Neutrophil (primary cell): ENCODE measurements at regions not wholly inside any gene's neighbourhood (a gene's known extent, or its start where the extent isn't known, plus 50 kb on each side); places are given as distances from the start of the nearest gene placed in this dataset.
A peak's percentile ranks its signal among the peaks of the same experiment; 100 is the strongest.
"Not testable (repeated sequence)": the region's sequence is repeated elsewhere in the genome, so short reads cannot be mapped to it uniquely, and the experiment has no call there.

ENCODE experiments used
- H3K27ac ChIP-seq: fragments of 200-600 bp; sonication (generic); 2 replicates; pipeline ENCODE4 v1.5.1; 2016; ENCODE audit warnings: mild to moderate bottlenecking, moderate library complexity
- H3K27me3 ChIP-seq: fragments of 200-600 bp; sonication (generic); 2 replicates; pipeline ENCODE4 v1.6.0; 2016; ENCODE audit warnings: mild to moderate bottlenecking
- H3K36me3 ChIP-seq: fragments of 200-600 bp; sonication (generic); 2 replicates; pipeline ENCODE4 v1.5.1; 2017
- H3K4me1 ChIP-seq, 2 experiments: fragments of 200-600 bp in 1 of 2; sonication (generic) in 1 of 2; 1 replicate in 1 of 2; 2 replicates in 1 of 2; pipeline versions ENCODE4 v1.5.1 to v1.6.1; 2013 to 2016; ENCODE audit warnings: low read depth in 1 of 2, low read length in 1 of 2, mild to moderate bottlenecking in 1 of 2, moderate library complexity in 1 of 2; ENCODE audit not compliant: control insufficient read depth in 1 of 2, insufficient read depth in 1 of 2
- H3K4me3 ChIP-seq, 2 experiments: fragments of 200-600 bp in 1 of 2; sonication (generic) in 1 of 2; 1 replicate in 1 of 2; 2 replicates in 1 of 2; pipeline ENCODE4 v1.5.1; 2013 to 2016; ENCODE audit warnings: low read depth in 1 of 2, low read length in 1 of 2, mild to moderate bottlenecking in 1 of 2, moderate library complexity in 1 of 2
- H3K9me3 ChIP-seq: fragments of 200-600 bp; sonication (generic); 2 replicates; pipeline ENCODE4 v1.5.1; 2016
- CTCF ChIP-seq: fragments of 200-600 bp; sonication (generic); IDR thresholded peaks from 2 replicates; pipeline ENCODE4 v1.5.1; 2016; ENCODE audit warnings: antibody characterized with exemption

- no peaks in the 10 kb centered on the region for H3K36me3 ChIP-seq
- H3K4me3 ChIP-seq = no peak overlapping the region
- TF ChIP-seq CTCF = no peak
- no peaks in the 10 kb centered on the region for H3K27me3 ChIP-seq
- H3K27ac ChIP-seq = no peak overlapping the region
- H3K9me3 ChIP-seq = no peaks in the 10 kb centered on the region
- no peaks in the 10 kb centered on the region for H3K4me1 ChIP-seq
These were observed 160.8 kb downstream of the CEMIP2 start for GRCh38 chr9:71607461-71607881.

- Histone ChIP-seq H3K4me3 (no peak overlapping the region), H3K27ac (no peak overlapping the region), H3K9me3 (no peaks in the 10 kb centered on the region), H3K4me1 (no peaks in the 10 kb centered on the region), H3K27me3 (no peaks in the 10 kb centered on the region), H3K36me3 (no peaks in the 10 kb centered on the region)
- peak; percentile 73 for TF ChIP-seq CTCF
These were observed 163.9 kb downstream of the CEMIP2 start for GRCh38 chr9:71604197-71605063.

GRCh38 chr9:71602652-71603051 lies 165.7 kb downstream of the CEMIP2 start:
- Histone ChIP-seq H3K27me3 (no peaks in the 10 kb centered on the region), H3K27ac (no peak overlapping the region), H3K36me3 (no peaks in the 10 kb centered on the region), H3K4me3 (no peak overlapping the region), H3K9me3 (no peaks in the 10 kb centered on the region), H3K4me1 (no peaks in the 10 kb centered on the region)
- no peak for TF ChIP-seq CTCF

GRCh38 chr9:71595762-71596161 lies 172.6 kb downstream of the CEMIP2 start:
- not testable (repeated sequence) for H3K4me1 ChIP-seq, H3K9me3 ChIP-seq, H3K4me3 ChIP-seq, H3K27ac ChIP-seq, H3K36me3 ChIP-seq, H3K27me3 ChIP-seq

- H3K9me3 ChIP-seq = no peaks in the 10 kb centered on the region
- H3K4me1 ChIP-seq = no peaks in the 10 kb centered on the region
- no peak overlapping the region for H3K4me3 ChIP-seq
- no peak overlapping the region for H3K27ac ChIP-seq
- no peak for TF ChIP-seq CTCF
- H3K27me3 ChIP-seq = no peaks in the 10 kb centered on the region
- H3K36me3 ChIP-seq = no peaks in the 10 kb centered on the region
These were observed 173.8 kb downstream of the CEMIP2 start for GRCh38 chr9:71594541-71594940.

- no peaks in the 10 kb centered on the region for H3K9me3 ChIP-seq
- no peak overlapping the region for H3K27ac ChIP-seq
- no peaks in the 10 kb centered on the region for H3K27me3 ChIP-seq
- no peaks in the 10 kb centered on the region for H3K4me1 ChIP-seq
- H3K4me3 ChIP-seq = no peak overlapping the region
- TF ChIP-seq CTCF = no peak
- no peaks in the 10 kb centered on the region for H3K36me3 ChIP-seq
These were observed 175.9 kb downstream of the CEMIP2 start for GRCh38 chr9:71592400-71592799.
